K562 (cell line): ENCODE measurements at regions not wholly inside any gene's neighbourhood (a gene's known extent, or its start where the extent isn't known, plus 50 kb on each side); places are given as distances from the start of the nearest gene placed in this dataset.

Source experiments
- ATAC-seq: fragments of 200-7000 bp; cut with Tn5 transposase; 3 replicates; pipeline ENCODE4 v1.9.1; 2020; ENCODE audit warnings: moderate library complexity
- BruUV-seq: library from RNA; stranded (reverse); fragments of 400-500 nt; replicated peaks from 2 replicates; lab custom pipeline; 2021; lab: Mats Ljungman, UMichigan
- CTCF ChIA-PET: fragments of 300-600 bp; formaldehyde crosslinking; extraction: SDS; loops from one replicate; lab custom pipeline; 2021; ENCODE audit warnings: low intra/inter-chr PET ratio; lab: Yijun Ruan, JAX
- POLR2A ChIA-PET: fragments of 300-600, 350-650 bp; sonication (Branson Sonifier 250); formaldehyde crosslinking; extraction: SDS; loops from one replicate; lab custom pipeline; 2021; ENCODE audit warnings: antibody characterized with exemption, inconsistent platforms; lab: Yijun Ruan, JAX
- DNase-seq, 4 experiments: peaks; one replicate each; pipeline versions ENCODE4 v3.0.0 to v3.0.0-alpha.2; 2011 to 2018; ENCODE audit warnings: low spot score in 3 of 4, mixed read lengths in 3 of 4; ENCODE audit errors: extremely low read depth in 1 of 4
- FAIRE-seq: peaks from 2 replicates; lab custom pipeline; 2011; peaks lifted over from hg19 to GRCh38; lab: Jason Lieb, UNC
- H2AFZ ChIP-seq: 2 replicates; pipeline ENCODE4 v1.6.0; 2011; ENCODE audit warnings: low read depth, low read length, control low read depth, inconsistent platforms
- H3K27ac ChIP-seq: fragments of 200-600 bp; 3 replicates; pipeline ENCODE4 v1.8.0; 2011; ENCODE audit warnings: low read depth, mild to moderate bottlenecking, control low read depth, inconsistent platforms, low read length, moderate library complexity, mixed read lengths; ENCODE audit errors: extremely low read depth
- H3K27me3 ChIP-seq, 2 experiments: fragments of 300-600 bp in 1 of 2; 2 replicates in 1 of 2; 3 replicates in 1 of 2; pipeline versions ENCODE4 v1.6.0 to v1.8.0; 2011; ENCODE audit warnings: inconsistent platforms in 2 of 2, low read length in 2 of 2, mild to moderate bottlenecking in 1 of 2, mixed read lengths in 1 of 2, moderate library complexity in 1 of 2; ENCODE audit not compliant: control insufficient read depth in 2 of 2, insufficient read depth in 2 of 2
- H3K36me3 ChIP-seq: fragments of 300-600 bp; 3 replicates; pipeline ENCODE4 v1.8.0; 2011; ENCODE audit warnings: mild to moderate bottlenecking, low read length, inconsistent platforms; ENCODE audit not compliant: control insufficient read depth, insufficient read depth
- H3K4me1 ChIP-seq, 2 experiments: fragments of 200-600 bp in 1 of 2; replicated peaks in 1 of 2; 2 replicates in 1 of 2; 3 replicates in 1 of 2; pipeline versions ENCODE4 v1.5.1 to v1.8.0; 2011; ENCODE audit warnings: inconsistent platforms in 2 of 2, low read length in 2 of 2, mild to moderate bottlenecking in 1 of 2, mixed read lengths in 1 of 2, moderate library complexity in 1 of 2; ENCODE audit not compliant: control insufficient read depth in 2 of 2, insufficient read depth in 2 of 2
- H3K4me2 ChIP-seq: 2 replicates; pipeline ENCODE4 v1.6.1; 2011; ENCODE audit warnings: low read length, control low read depth, inconsistent platforms, mixed read lengths; ENCODE audit not compliant: insufficient read depth
- H3K4me3 ChIP-seq: fragments of 200-600 bp; sonication (generic), shearing (Covaris generic); 2 replicates; pipeline ENCODE4 v1.5.1; 2016; ENCODE audit warnings: control low read depth, inconsistent platforms
- H3K79me2 ChIP-seq: fragments of 200-600 bp; 3 replicates; pipeline ENCODE4 v1.8.0; 2011; ENCODE audit warnings: low read length, inconsistent platforms; ENCODE audit not compliant: control insufficient read depth, insufficient read depth
- H3K9ac ChIP-seq, 2 experiments: 2 replicates each; pipeline versions ENCODE4 v1.6.0 to v1.6.1; 2011; ENCODE audit warnings: low read depth in 2 of 2, low read length in 2 of 2, control low read depth in 1 of 2, inconsistent platforms in 1 of 2, mild to moderate bottlenecking in 1 of 2, mixed read lengths in 1 of 2; ENCODE audit not compliant: insufficient read depth in 1 of 2
- H3K9me1 ChIP-seq: one replicate; pipeline ENCODE4 v1.6.0; 2011; ENCODE audit warnings: inconsistent platforms, mild to moderate bottlenecking, low read length, moderate library complexity; ENCODE audit not compliant: control insufficient read depth, insufficient read depth
- H3K9me3 ChIP-seq: replicated peaks from 2 replicates; pipeline ENCODE4 v1.5.1; 2011; ENCODE audit warnings: low read depth, low read length, inconsistent platforms; ENCODE audit not compliant: control insufficient read depth, insufficient read depth
- H4K20me1 ChIP-seq: replicated peaks from 2 replicates; pipeline ENCODE4 v1.6.1; 2011; ENCODE audit warnings: low read length, inconsistent platforms, mixed read lengths; ENCODE audit not compliant: control insufficient read depth, insufficient read depth
- HNRNPH1 ChIP-seq: fragments of 200-400 bp; formaldehyde crosslinking; optimal IDR thresholded peaks from 2 replicates; pipeline ENCODE3; 2017; ENCODE audit warnings: low read depth, mild to moderate bottlenecking, low read length, moderate library complexity
- HNRNPLL ChIP-seq: fragments of 200-400 bp; formaldehyde crosslinking; IDR thresholded peaks from 2 replicates; pipeline ENCODE4 v1.6.1; 2017; ENCODE audit warnings: low read length, low read depth, mild to moderate bottlenecking; ENCODE audit not compliant: poor library complexity, severe bottlenecking
- NBN ChIP-seq: fragments of 450-650 bp; IDR thresholded peaks from 2 replicates; pipeline ENCODE4 v1.6.1; 2016; ENCODE audit warnings: low read depth, mild to moderate bottlenecking
- POLR2G ChIP-seq: fragments of 200-400 bp; formaldehyde crosslinking; IDR thresholded peaks from 2 replicates; pipeline ENCODE4 v1.6.1; 2017; ENCODE audit warnings: low read depth, mild to moderate bottlenecking, antibody characterized with exemption, low read length, moderate library complexity
- PYGO2 ChIP-seq: fragments of 450-650 bp; IDR thresholded peaks from 2 replicates; pipeline ENCODE4 v1.6.1; 2016; ENCODE audit warnings: mild to moderate bottlenecking, missing genetic modification characterization, moderate library complexity, missing compliant biosample characterization
- RBBP5 ChIP-seq: fragments of 200-600 bp; sonication (generic); IDR thresholded peaks from 2 replicates; pipeline ENCODE4 v1.6.1; 2012; ENCODE audit warnings: borderline replicate concordance, mild to moderate bottlenecking, low read length, control low read depth, inconsistent platforms; ENCODE audit not compliant: insufficient read depth, poor library complexity, severe bottlenecking
- ZNF668 ChIP-seq: fragments of 250-450 bp; sonication (Bioruptor Pico); IDR thresholded peaks from 2 replicates; pipeline ENCODE4 v1.8.0; 2022; ENCODE audit warnings: mild to moderate bottlenecking, inconsistent platforms
- WGBS: fragments of 100-300 bp; shearing (Covaris generic); methylation state at CpG from one replicate; pipeline ENCODE4 v1.1.6; 2016; ENCODE audit warnings: low coverage, mixed read lengths; ENCODE audit not compliant: insufficient coverage; ENCODE audit errors: missing lambda C conversion rate; 5-methylcytosine and 5-hydroxymethylcytosine counted together
- in situ Hi-C: fragments of 300-500 bp; cut with MboI; formaldehyde crosslinking; loops from 4 replicates; pipeline ENCODE4 v1.15.0; 2018; ENCODE audit warnings: inconsistent platforms, mixed read lengths
- intact Hi-C: fragments of 100-400 bp; cut with micrococcal nuclease; formaldehyde crosslinking; loops from 2 replicates; pipeline ENCODE4 v1.14.2; 2022
- TF ChIP-seq, protein P1 (sequence below): sonication (generic); formaldehyde crosslinking; IDR thresholded peaks from 2 replicates; pipeline ENCODE4 v1.8.0; 2022; ENCODE audit warnings: mild to moderate bottlenecking, low read depth, missing genetic modification reagents
- TF ChIP-seq, protein P2 (sequence below), 3 experiments: IDR thresholded peaks in 2 of 3; conservative IDR thresholded peaks in 1 of 3; 2 replicates each; pipeline ENCODE4 v1.5.1; 2011 to 2012; ENCODE audit warnings: low read length in 3 of 3, mild to moderate bottlenecking in 3 of 3, control low read depth in 2 of 3, improper control_type of control experiment in 1 of 3, inconsistent platforms in 1 of 3, low read depth in 1 of 3, mixed read lengths in 1 of 3, moderate library complexity in 1 of 3; ENCODE audit not compliant: insufficient read depth in 2 of 3
- TF ChIP-seq, protein P3 (sequence below), 2 experiments: IDR thresholded peaks in 1 of 2; conservative IDR thresholded peaks in 1 of 2; 2 replicates each; pipeline ENCODE4 v1.6.1; 2016; ENCODE audit warnings: low read depth in 2 of 2, mild to moderate bottlenecking in 1 of 2, missing compliant biosample characterization in 1 of 2, missing genetic modification characterization in 1 of 2, moderate library complexity in 1 of 2
- TF ChIP-seq, protein P4 (sequence below): sonication (generic); formaldehyde crosslinking; IDR thresholded peaks from 2 replicates; pipeline ENCODE4 v1.8.1; 2022; ENCODE audit warnings: missing genetic modification reagents

DNA sequence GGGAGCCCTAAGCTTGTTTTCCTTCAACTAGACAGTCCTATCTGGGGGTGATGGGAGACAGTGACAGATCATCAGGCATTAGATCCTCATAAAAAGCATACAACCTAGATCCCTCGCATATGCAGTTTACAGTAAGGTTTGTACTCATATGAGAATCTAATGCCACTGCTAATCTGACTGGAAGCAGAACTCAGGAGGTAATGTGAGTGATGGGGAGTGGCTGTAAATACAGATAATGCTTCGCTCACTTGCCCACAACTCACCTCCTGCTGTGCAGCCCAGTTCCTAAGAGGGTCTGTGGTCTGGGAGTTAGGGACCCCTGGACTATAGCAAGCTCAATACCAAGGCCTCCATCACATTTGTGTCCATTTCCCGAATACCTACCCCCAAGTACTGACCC lies 260.5 kb downstream of the CDK5RAP2 start:
- Histone ChIP-seq H3K27me3 (no peaks in the 10 kb centered on the region), H3K9me3 (no peaks in the 10 kb centered on the region), H3K27ac (no peak overlapping the region), H3K9me1 (no peaks in the 10 kb centered on the region), H3K4me1 (no peaks in the 10 kb centered on the region), H3K79me2 (no peaks in the 10 kb centered on the region), H3K9ac (no peak overlapping the region), H4K20me1 (no peaks in the 10 kb centered on the region), H3K4me2 (no peak overlapping the region), H2AFZ (no peak overlapping the region), H3K4me3 (no peak overlapping the region), H3K36me3 (no peaks in the 10 kb centered on the region)
- intact Hi-C loops (no loop called here), in situ Hi-C loops (no loop called here)
- CTCF ChIA-PET: no interaction called here
- FAIRE-seq (no peak), DNase-seq (no peak), ATAC-seq (no peak)
- POLR2A ChIA-PET: no interaction called here
- 0% methylated on average over 3 of the region's 3 CpGs for WGBS
- BruUV-seq: no TSS peak
- no peak for TF ChIP-seq HNRNPLL
- no peak for TF ChIP-seq HNRNPH1
- TF ChIP-seq PYGO2 (tag): no peak
- no peak for TF ChIP-seq ZNF668
- no peak for TF ChIP-seq RBBP5
- TF ChIP-seq POLR2G: no peak
- TF ChIP-seq, protein P1, sequence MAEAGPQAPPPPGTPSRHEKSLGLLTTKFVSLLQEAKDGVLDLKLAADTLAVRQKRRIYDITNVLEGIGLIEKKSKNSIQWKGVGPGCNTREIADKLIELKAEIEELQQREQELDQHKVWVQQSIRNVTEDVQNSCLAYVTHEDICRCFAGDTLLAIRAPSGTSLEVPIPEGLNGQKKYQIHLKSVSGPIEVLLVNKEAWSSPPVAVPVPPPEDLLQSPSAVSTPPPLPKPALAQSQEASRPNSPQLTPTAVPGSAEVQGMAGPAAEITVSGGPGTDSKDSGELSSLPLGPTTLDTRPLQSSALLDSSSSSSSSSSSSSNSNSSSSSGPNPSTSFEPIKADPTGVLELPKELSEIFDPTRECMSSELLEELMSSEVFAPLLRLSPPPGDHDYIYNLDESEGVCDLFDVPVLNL: no peak
- TF ChIP-seq, protein P2, sequence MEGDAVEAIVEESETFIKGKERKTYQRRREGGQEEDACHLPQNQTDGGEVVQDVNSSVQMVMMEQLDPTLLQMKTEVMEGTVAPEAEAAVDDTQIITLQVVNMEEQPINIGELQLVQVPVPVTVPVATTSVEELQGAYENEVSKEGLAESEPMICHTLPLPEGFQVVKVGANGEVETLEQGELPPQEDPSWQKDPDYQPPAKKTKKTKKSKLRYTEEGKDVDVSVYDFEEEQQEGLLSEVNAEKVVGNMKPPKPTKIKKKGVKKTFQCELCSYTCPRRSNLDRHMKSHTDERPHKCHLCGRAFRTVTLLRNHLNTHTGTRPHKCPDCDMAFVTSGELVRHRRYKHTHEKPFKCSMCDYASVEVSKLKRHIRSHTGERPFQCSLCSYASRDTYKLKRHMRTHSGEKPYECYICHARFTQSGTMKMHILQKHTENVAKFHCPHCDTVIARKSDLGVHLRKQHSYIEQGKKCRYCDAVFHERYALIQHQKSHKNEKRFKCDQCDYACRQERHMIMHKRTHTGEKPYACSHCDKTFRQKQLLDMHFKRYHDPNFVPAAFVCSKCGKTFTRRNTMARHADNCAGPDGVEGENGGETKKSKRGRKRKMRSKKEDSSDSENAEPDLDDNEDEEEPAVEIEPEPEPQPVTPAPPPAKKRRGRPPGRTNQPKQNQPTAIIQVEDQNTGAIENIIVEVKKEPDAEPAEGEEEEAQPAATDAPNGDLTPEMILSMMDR (IDR thresholded peaks at IDR 0.05 in 2 of 3, conservative IDR thresholded peaks at IDR 0.05 in 1 of 3; ENCODE audit: insufficient read depth in 2 of 3, low read depth in 1 of 3, low read length in 3 of 3): no peak
- TF ChIP-seq, protein P3, sequence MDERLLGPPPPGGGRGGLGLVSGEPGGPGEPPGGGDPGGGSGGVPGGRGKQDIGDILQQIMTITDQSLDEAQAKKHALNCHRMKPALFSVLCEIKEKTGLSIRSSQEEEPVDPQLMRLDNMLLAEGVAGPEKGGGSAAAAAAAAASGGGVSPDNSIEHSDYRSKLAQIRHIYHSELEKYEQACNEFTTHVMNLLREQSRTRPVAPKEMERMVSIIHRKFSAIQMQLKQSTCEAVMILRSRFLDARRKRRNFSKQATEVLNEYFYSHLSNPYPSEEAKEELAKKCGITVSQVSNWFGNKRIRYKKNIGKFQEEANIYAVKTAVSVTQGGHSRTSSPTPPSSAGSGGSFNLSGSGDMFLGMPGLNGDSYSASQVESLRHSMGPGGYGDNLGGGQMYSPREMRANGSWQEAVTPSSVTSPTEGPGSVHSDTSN (CRISPR knock-in tag; IDR thresholded peaks at IDR 0.05; ENCODE audit: low read depth): no peak
- TF ChIP-seq, protein P3 (tag; conservative IDR thresholded peaks at IDR 0.05; ENCODE audit: low read depth): no peak
- TF ChIP-seq, protein P4, sequence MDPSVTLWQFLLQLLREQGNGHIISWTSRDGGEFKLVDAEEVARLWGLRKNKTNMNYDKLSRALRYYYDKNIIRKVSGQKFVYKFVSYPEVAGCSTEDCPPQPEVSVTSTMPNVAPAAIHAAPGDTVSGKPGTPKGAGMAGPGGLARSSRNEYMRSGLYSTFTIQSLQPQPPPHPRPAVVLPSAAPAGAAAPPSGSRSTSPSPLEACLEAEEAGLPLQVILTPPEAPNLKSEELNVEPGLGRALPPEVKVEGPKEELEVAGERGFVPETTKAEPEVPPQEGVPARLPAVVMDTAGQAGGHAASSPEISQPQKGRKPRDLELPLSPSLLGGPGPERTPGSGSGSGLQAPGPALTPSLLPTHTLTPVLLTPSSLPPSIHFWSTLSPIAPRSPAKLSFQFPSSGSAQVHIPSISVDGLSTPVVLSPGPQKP (CRISPR knock-in tag): no peak
- no peak for TF ChIP-seq NBN
